ENCODE measurements at regions not wholly inside any gene's neighbourhood (a gene's known extent, or its start where the extent isn't known, plus 50 kb on each side); places are given as distances from the start of the nearest gene placed in this dataset.

DNA sequence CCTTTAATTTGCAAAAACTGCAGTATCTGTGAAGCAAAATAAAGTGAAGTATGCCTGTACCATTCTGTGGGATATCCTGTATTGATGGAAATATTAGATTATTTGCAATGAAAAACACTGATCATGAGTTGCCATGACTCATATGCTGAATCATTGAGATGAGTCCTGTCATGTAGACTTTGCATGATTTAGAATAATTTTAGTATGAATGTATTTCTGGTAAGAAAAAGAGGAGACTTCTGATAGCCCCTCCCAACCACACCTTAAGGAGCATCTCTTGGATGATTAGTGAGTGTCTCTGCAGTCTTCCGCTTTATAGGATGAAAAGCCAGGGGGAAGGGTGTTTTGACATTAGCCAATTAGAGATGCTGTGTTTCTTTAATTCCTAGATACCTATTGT is 55.2 kb upstream of the PTGS2 start:
- DNase-seq: peak; percentile 23

DNA sequence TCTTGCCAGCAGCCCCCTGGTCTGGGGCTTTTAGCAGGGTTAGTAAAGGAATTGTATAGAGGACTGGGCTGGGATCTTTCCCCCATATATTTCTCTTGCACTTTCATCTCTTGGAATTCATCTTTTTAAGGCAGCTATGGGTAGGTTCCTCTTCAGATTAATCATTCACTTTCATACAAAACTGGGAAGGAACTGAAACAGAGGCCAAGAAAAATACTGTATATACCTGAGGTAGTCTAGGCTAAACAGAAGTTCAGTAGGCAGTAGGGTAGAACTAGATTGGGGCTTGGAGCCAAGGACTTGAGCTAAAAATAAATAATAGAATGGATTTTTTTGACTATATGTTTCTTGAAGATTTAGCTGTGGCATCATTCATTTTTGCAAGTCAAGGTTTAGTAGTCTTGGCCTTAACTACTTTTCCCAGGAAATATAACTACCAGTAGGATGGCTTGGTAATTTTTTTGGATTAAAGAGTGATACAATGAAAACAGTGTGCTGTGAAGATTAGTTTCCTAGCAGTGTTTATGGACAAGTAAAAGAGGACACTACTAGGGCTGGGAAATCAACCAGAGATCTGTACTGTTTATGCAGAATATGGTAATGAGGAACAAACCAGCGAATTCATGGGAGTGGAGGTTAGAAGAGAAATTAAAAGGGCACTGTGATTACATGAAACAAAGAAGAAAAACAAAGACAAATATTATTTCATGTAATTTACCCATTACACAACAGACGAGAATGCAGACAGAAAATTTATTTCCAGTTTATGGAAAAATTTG is 50.9 kb upstream of the PTGS2 start:
- DNase-seq: no peak
